ENCODE measurements at regions not wholly inside any gene's neighbourhood (a gene's known extent, or its start where the extent isn't known, plus 50 kb on each side); places are given as distances from the start of the nearest gene placed in this dataset.

DNA sequence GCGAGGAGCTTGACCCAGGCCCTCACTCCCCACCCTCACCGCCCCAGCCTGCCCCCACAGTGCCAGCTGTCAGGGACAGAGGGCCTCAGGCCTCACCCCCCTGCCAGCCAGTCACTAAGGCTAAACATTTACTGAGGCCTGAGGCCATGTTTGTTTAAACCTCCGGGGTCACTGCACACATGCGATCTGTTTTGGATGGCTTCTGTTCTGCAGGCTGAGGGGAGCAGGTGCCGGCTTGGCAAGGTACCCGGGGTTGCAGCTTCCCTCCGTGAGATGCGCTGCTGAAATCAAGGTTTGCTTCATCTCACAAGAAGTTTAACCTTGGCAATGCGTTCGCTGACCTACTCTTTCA lies 103.3 kb upstream of the BOD1 start:
- Histone ChIP-seq H3K36me3 (ENCODE audit: control insufficient read depth, insufficient read depth, low read length) (no peaks in the 10 kb centered on the region), H3K9ac (ENCODE audit: insufficient read depth in 1 of 2, low read depth in 2 of 2, low read length in 2 of 2) (no peak overlapping the region), H3K9me3 (replicated peaks; ENCODE audit: control insufficient read depth, insufficient read depth, low read depth, low read length) (no peaks in the 10 kb centered on the region), H3K9me1 (ENCODE audit: control insufficient read depth, insufficient read depth, low read length) (no peaks in the 10 kb centered on the region), H3K4me3 (no peak overlapping the region), H3K79me2 (ENCODE audit: control insufficient read depth, insufficient read depth, low read length) (no peaks in the 10 kb centered on the region), H4K20me1 (replicated peaks; ENCODE audit: control insufficient read depth, insufficient read depth, low read length) (no peaks in the 10 kb centered on the region), H3K4me2 (ENCODE audit: insufficient read depth, low read length) (no peak overlapping the region), H3K4me1 (replicated peaks in 1 of 2; ENCODE audit: control insufficient read depth in 2 of 2, insufficient read depth in 2 of 2, low read length in 2 of 2) (peaks cover 0 to 16% of the 10 kb centered on the region in 2 experiments; a peak in 3 of 5 replicates), H3K27ac (ENCODE audit: extremely low read depth, low read depth, low read length) (no peak overlapping the region), H2AFZ (ENCODE audit: low read depth, low read length) (no peak overlapping the region), H3K27me3 (ENCODE audit: control insufficient read depth in 2 of 2, insufficient read depth in 2 of 2, low read length in 2 of 2) (no peaks in the 10 kb centered on the region; a peak in 1 of 5 replicates)
- no peak for ATAC-seq
- DNase-seq (ENCODE audit: extremely low read depth in 1 of 4, low spot score in 3 of 4) = no peak
- in situ Hi-C loops (cut with MboI) = no loop called here
- BruUV-seq (replicated peaks) = no TSS peak
- ChIA-PET CTCF (ENCODE audit: low intra/inter-chr PET ratio) (no interaction called here), POLR2A (interaction anchor here (0.6 to 1.8 kb wide), 3 partner anchors 8 to 635 kb away, joined by 3 to 7 read pairs (median 3); no protein-coding TSS in a partner anchor)
- intact Hi-C loops (cut with micrococcal nuclease) = no loop called here
- FAIRE-seq = no peak
- 60% methylated on average over 10 of the region's 10 CpGs for WGBS (ENCODE audit: insufficient coverage, low coverage, missing lambda C conversion rate)
- TF ChIP-seq, protein P1, sequence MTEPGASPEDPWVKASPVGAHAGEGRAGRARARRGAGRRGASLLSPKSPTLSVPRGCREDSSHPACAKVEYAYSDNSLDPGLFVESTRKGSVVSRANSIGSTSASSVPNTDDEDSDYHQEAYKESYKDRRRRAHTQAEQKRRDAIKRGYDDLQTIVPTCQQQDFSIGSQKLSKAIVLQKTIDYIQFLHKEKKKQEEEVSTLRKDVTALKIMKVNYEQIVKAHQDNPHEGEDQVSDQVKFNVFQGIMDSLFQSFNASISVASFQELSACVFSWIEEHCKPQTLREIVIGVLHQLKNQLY (CRISPR knock-in tag; conservative IDR thresholded peaks at IDR 0.05) = no peak
- TF ChIP-seq ADNP (tag; IDR thresholded peaks at IDR 0.05) (no peak), FUS (optimal IDR thresholded peaks at IDR 0.05; ENCODE audit: low read depth, low read length) (no peak), POLR2A (conservative IDR thresholded peaks at IDR 0.05) (no peak), ZZZ3 (IDR thresholded peaks at IDR 0.05) (no peak), HMGN3 (IDR thresholded peaks at IDR 0.05; ENCODE audit: borderline replicate concordance, extremely low read depth, insufficient read length, low read depth, low read length) (no peak), CTBP1 (IDR thresholded peaks at IDR 0.05; ENCODE audit: borderline replicate concordance) (no peak), MIER1 (IDR thresholded peaks at IDR 0.05; ENCODE audit: low read depth) (no peak), ZNF586 (CRISPR knock-in tag; conservative IDR thresholded peaks at IDR 0.05) (no peak), ZNF431 (CRISPR knock-in tag; IDR thresholded peaks at IDR 0.05) (no peak), GATAD2B (IDR thresholded peaks at IDR 0.05; ENCODE audit: borderline replicate concordance) (no peak), KDM1A (IDR thresholded peaks at IDR 0.05) (no peak), HDAC1 (IDR thresholded peaks at IDR 0.05) (no peak)
- TF ChIP-seq, protein P2, sequence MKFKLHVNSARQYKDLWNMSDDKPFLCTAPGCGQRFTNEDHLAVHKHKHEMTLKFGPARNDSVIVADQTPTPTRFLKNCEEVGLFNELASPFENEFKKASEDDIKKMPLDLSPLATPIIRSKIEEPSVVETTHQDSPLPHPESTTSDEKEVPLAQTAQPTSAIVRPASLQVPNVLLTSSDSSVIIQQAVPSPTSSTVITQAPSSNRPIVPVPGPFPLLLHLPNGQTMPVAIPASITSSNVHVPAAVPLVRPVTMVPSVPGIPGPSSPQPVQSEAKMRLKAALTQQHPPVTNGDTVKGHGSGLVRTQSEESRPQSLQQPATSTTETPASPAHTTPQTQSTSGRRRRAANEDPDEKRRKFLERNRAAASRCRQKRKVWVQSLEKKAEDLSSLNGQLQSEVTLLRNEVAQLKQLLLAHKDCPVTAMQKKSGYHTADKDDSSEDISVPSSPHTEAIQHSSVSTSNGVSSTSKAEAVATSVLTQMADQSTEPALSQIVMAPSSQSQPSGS (CRISPR knock-in tag; IDR thresholded peaks at IDR 0.05) = no peak
- TF ChIP-seq, protein P3, sequence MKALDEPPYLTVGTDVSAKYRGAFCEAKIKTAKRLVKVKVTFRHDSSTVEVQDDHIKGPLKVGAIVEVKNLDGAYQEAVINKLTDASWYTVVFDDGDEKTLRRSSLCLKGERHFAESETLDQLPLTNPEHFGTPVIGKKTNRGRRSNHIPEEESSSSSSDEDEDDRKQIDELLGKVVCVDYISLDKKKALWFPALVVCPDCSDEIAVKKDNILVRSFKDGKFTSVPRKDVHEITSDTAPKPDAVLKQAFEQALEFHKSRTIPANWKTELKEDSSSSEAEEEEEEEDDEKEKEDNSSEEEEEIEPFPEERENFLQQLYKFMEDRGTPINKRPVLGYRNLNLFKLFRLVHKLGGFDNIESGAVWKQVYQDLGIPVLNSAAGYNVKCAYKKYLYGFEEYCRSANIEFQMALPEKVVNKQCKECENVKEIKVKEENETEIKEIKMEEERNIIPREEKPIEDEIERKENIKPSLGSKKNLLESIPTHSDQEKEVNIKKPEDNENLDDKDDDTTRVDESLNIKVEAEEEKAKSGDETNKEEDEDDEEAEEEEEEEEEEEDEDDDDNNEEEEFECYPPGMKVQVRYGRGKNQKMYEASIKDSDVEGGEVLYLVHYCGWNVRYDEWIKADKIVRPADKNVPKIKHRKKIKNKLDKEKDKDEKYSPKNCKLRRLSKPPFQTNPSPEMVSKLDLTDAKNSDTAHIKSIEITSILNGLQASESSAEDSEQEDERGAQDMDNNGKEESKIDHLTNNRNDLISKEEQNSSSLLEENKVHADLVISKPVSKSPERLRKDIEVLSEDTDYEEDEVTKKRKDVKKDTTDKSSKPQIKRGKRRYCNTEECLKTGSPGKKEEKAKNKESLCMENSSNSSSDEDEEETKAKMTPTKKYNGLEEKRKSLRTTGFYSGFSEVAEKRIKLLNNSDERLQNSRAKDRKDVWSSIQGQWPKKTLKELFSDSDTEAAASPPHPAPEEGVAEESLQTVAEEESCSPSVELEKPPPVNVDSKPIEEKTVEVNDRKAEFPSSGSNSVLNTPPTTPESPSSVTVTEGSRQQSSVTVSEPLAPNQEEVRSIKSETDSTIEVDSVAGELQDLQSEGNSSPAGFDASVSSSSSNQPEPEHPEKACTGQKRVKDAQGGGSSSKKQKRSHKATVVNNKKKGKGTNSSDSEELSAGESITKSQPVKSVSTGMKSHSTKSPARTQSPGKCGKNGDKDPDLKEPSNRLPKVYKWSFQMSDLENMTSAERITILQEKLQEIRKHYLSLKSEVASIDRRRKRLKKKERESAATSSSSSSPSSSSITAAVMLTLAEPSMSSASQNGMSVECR (CRISPR knock-in tag; IDR thresholded peaks at IDR 0.05) = no peak

Measured in K562 (cell line).